Activated CD8-positive, alpha-beta T cell treated with anti-CD3 and anti-CD28 coated beads, Interleukin-2, amount 10 ng/mL, durations not matched to agents 7 days and 5 days (primary cell): ENCODE measurements at regions not wholly inside any gene's neighbourhood (a gene's known extent, or its start where the extent isn't known, plus 50 kb on each side); places are given as distances from the start of the nearest gene placed in this dataset.

Experiments used
- ATAC-seq: fragments of 150-1000 bp; cut with Tn5 transposase; one replicate; pipeline ENCODE4 v1.10.0; 2021; ENCODE audit warnings: moderate library complexity
- CTCF ChIA-PET: fragments of 350-600 bp; sonication (Branson Sonifier 250); formaldehyde crosslinking; loops from one replicate; lab custom pipeline; 2021; ENCODE audit warnings: antibody characterized with exemption; lab: Charles Lee
- POLR2A ChIA-PET: fragments of 350-600 bp; sonication (Branson Sonifier 250); formaldehyde crosslinking; loops from one replicate; lab custom pipeline; 2021; ENCODE audit warnings: antibody characterized with exemption; lab: Charles Lee
- DNase-seq: peaks from one replicate; pipeline ENCODE4 v3.0.0-alpha.2; 2020
- H3K27ac Mint-ChIP-seq: one replicate; pipeline ENCODE4 v1.8.0; 2021; ENCODE audit warnings: mild to moderate bottlenecking, mixed read lengths
- H3K27me3 Mint-ChIP-seq: one replicate; pipeline ENCODE4 v1.8.0; 2021; ENCODE audit warnings: low read depth, mixed read lengths
- H3K36me3 Mint-ChIP-seq: one replicate; pipeline ENCODE4 v1.8.0; 2021; ENCODE audit warnings: low read depth, mixed read lengths
- H3K4me1 Mint-ChIP-seq: one replicate; pipeline ENCODE4 v1.8.0; 2021; ENCODE audit warnings: low read depth, mixed read lengths
- H3K4me3 Mint-ChIP-seq: one replicate; pipeline ENCODE4 v1.8.0; 2021; ENCODE audit warnings: mild to moderate bottlenecking, mixed read lengths
- H3K9me3 Mint-ChIP-seq: one replicate; pipeline ENCODE4 v1.8.0; 2022; ENCODE audit warnings: mixed read lengths; ENCODE audit not compliant: insufficient read depth

GRCh38 chr12:76611533-76611932 is 52.0 kb upstream of the OSBPL8 start:
- H3K36me3 Mint-ChIP-seq = no peaks in the 10 kb centered on the region
- no peak overlapping the region for H3K27ac Mint-ChIP-seq
- no peak overlapping the region for H3K4me3 Mint-ChIP-seq
- DNase-seq (no peak), ATAC-seq (no peak)
- H3K27me3 Mint-ChIP-seq = peaks cover 9% of the 10 kb centered on the region
- ChIA-PET POLR2A (no interaction called here), CTCF (no interaction called here)
- H3K4me1 Mint-ChIP-seq = no peaks in the 10 kb centered on the region
- no peaks in the 10 kb centered on the region for H3K9me3 Mint-ChIP-seq

- H3K9me3 Mint-ChIP-seq = no peaks in the 10 kb centered on the region
- H3K4me1 Mint-ChIP-seq = no peaks in the 10 kb centered on the region
- POLR2A ChIA-PET = no interaction called here
- no peak for DNase-seq
- H3K27ac Mint-ChIP-seq = no peak overlapping the region
- no peak for ATAC-seq
- CTCF ChIA-PET = no interaction called here
- peaks cover 9% of the 10 kb centered on the region for H3K27me3 Mint-ChIP-seq
- H3K36me3 Mint-ChIP-seq = no peaks in the 10 kb centered on the region
- H3K4me3 Mint-ChIP-seq = no peak overlapping the region
Measured at GRCh38 chr12:76614364-76614763, 54.8 kb upstream of the OSBPL8 start.

- H3K27ac Mint-ChIP-seq = no peak overlapping the region
- peaks cover 3% of the 10 kb centered on the region for H3K27me3 Mint-ChIP-seq
- H3K9me3 Mint-ChIP-seq = no peaks in the 10 kb centered on the region
- no peak overlapping the region for H3K4me3 Mint-ChIP-seq
- H3K36me3 Mint-ChIP-seq = no peaks in the 10 kb centered on the region
- ATAC-seq (no peak), DNase-seq (no peak)
- POLR2A ChIA-PET = no interaction called here
- peaks cover 2% of the 10 kb centered on the region for H3K4me1 Mint-ChIP-seq
- CTCF ChIA-PET = no interaction called here
Measured at GRCh38 chr12:76618031-76618430, 58.5 kb upstream of the OSBPL8 start.

GRCh38 chr12:76621582-76622024 is 62.0 kb upstream of the OSBPL8 start:
- Mint-ChIP-seq H3K4me3 (no peak overlapping the region), H3K36me3 (no peaks in the 10 kb centered on the region), H3K27ac (no peak overlapping the region), H3K27me3 (no peaks in the 10 kb centered on the region), H3K9me3 (no peaks in the 10 kb centered on the region), H3K4me1 (peaks cover 2% of the 10 kb centered on the region)
- ATAC-seq (peak; percentile 64), DNase-seq (peak; percentile 74)
- ChIA-PET POLR2A (interaction anchor here (0.7 kb wide), 1 partner anchor 123 kb away, joined by 3 read pairs; no protein-coding TSS in a partner anchor), CTCF (interaction anchor here (0.6 to 2.4 kb wide), 21 partner anchors 11 to 1084 kb away, joined by 3 to 54 read pairs (median 3); partner anchors contain the start of gene ZDHHC17)

GRCh38 chr12:76622351-76622750 is 62.8 kb upstream of the OSBPL8 start:
- no peak for ATAC-seq
- Mint-ChIP-seq H3K9me3 (no peaks in the 10 kb centered on the region), H3K27me3 (no peaks in the 10 kb centered on the region), H3K4me3 (no peak overlapping the region), H3K4me1 (peaks cover 2% of the 10 kb centered on the region), H3K27ac (no peak overlapping the region), H3K36me3 (no peaks in the 10 kb centered on the region)
- POLR2A ChIA-PET = no interaction called here
- CTCF ChIA-PET = interaction anchor here (1.1 to 2.4 kb wide), 9 partner anchors 13 to 389 kb away, joined by 3 to 54 read pairs (median 5); no protein-coding TSS in a partner anchor
- DNase-seq = no peak

GRCh38 chr12:76622915-76623314 is 63.3 kb upstream of the OSBPL8 start:
- Mint-ChIP-seq H3K27ac (no peak overlapping the region), H3K27me3 (no peaks in the 10 kb centered on the region), H3K36me3 (no peaks in the 10 kb centered on the region), H3K4me1 (peaks cover 2% of the 10 kb centered on the region), H3K4me3 (no peak overlapping the region), H3K9me3 (no peaks in the 10 kb centered on the region)
- ChIA-PET POLR2A (no interaction called here), CTCF (interaction anchor here (1.1 to 2.4 kb wide), 7 partner anchors 13 to 389 kb away, joined by 3 to 54 read pairs (median 16); no protein-coding TSS in a partner anchor)
- no peak for ATAC-seq
- no peak for DNase-seq

DNA sequence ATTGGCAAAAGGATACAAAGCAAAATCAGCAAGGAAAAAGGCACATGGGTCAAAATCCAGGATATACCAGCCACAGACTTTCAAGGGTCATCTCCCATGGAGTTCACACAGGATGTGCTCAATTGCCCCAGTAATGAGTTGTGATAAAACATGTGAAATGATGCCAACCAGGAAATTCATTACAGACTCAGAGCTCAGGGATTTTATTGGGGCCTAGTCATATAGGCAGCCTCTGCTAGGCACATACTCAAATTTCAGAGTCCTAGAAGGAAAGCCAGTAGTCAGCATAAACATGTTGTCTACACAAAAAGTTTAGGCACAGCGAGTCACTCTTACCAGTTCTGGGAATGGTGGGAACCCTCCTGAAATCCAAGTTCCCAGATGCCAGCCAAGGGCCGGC is 64.4 kb upstream of the OSBPL8 start:
- DNase-seq = no peak
- POLR2A ChIA-PET = no interaction called here
- H3K4me1 Mint-ChIP-seq = peaks cover 2% of the 10 kb centered on the region
- no peak for ATAC-seq
- H3K9me3 Mint-ChIP-seq = no peaks in the 10 kb centered on the region
- no peaks in the 10 kb centered on the region for H3K36me3 Mint-ChIP-seq
- no peaks in the 10 kb centered on the region for H3K27me3 Mint-ChIP-seq
- CTCF ChIA-PET = no interaction called here
- H3K27ac Mint-ChIP-seq = no peak overlapping the region
- H3K4me3 Mint-ChIP-seq = no peak overlapping the region

DNA sequence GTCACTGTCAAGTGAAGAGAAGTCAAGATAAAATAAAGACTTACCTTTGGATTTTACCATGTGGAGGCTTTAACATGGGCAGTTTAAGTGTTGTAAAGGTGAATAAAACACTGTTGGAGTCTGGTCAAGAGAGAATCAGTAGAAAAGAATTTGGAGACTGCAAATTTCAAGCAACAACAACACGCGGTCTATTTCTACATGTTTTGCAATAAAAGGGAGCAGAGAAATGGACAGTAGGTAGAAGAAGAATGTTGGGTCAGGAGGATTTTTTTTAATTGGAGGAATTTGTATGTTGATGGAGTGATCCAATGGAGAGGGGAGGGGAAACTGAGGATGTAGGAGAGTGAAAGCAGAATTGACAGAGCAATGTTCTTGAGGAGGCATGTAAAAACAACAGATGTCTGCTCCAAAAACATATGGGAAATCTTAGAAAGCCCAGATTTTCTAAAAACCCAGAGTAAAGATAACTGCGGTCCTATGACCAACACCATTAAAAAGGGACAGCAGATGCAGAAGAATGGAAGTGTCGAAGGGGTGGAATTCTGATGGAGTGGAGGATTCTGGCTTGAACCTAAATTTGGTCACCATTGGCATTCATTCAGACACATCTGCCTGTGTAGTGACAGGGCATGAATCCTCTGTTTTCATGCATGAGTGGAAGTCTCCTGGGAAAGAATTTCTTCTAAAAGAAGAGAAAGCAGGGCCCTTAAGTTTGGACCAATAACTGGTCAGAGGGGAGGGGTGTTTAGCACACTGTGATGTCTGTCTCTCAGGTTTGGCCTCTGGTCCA is 68.0 kb upstream of the OSBPL8 start:
- ChIA-PET POLR2A (no interaction called here), CTCF (no interaction called here)
- Mint-ChIP-seq H3K36me3 (no peaks in the 10 kb centered on the region), H3K9me3 (no peaks in the 10 kb centered on the region), H3K27me3 (no peaks in the 10 kb centered on the region), H3K4me1 (no peaks in the 10 kb centered on the region), H3K27ac (no peak overlapping the region), H3K4me3 (no peak overlapping the region)
- DNase-seq = no peak
- no peak for ATAC-seq

DNA sequence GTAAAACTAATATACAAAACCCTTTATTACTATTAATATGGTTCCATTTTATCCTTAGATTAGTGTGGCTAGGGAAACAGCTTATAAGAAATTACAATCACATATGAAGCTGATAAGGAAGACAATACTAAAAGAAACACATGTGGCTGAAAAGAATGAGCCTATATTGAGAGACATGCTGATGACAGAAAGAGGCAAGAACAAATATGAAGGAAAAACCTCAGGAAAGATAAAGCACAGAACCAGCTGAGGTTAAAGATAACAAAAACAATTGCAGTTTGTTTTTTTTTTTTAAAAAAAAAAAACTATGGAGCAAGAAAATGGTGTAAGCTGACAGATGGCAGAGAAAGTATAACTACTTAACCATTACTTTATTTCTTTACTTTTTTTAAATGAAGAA is 69.2 kb upstream of the OSBPL8 start:
- POLR2A ChIA-PET = no interaction called here
- Mint-ChIP-seq H3K4me1 (no peaks in the 10 kb centered on the region), H3K27ac (no peak overlapping the region), H3K27me3 (no peaks in the 10 kb centered on the region), H3K9me3 (no peaks in the 10 kb centered on the region), H3K36me3 (no peaks in the 10 kb centered on the region), H3K4me3 (no peak overlapping the region)
- CTCF ChIA-PET = no interaction called here
- ATAC-seq (no peak), DNase-seq (no peak)

DNA sequence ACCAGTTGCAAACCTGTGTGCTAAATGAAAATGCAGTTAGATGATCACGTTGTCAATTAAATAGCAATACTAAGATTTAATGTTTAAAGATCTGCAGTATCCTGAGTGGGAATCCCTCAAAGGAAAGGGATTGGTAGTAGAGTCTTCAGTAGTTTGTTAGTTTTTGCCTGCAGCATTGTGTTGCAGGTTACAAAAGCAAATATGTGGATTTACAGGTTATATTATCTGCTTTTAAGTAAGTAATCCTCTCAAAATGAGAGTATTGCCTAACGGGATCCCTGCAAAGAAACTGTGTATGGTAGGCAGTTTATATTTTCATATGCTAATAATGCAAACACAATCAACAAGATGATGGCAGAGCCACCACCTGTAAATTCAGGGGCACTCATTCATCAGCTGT is 72.2 kb upstream of the OSBPL8 start:
- Mint-ChIP-seq H3K9me3 (no peaks in the 10 kb centered on the region), H3K4me1 (peaks cover 7% of the 10 kb centered on the region), H3K36me3 (no peaks in the 10 kb centered on the region), H3K27me3 (no peaks in the 10 kb centered on the region), H3K27ac (no peak overlapping the region), H3K4me3 (no peak overlapping the region)
- ChIA-PET POLR2A (no interaction called here), CTCF (interaction anchor here (1.1 to 1.5 kb wide), 2 partner anchors 10 to 379 kb away, joined by 3 to 4 read pairs; no protein-coding TSS in a partner anchor)
- no peak for DNase-seq
- no peak for ATAC-seq

GRCh38 chr12:76633415-76633814 is 73.8 kb upstream of the OSBPL8 start:
- DNase-seq (no peak), ATAC-seq (no peak)
- Mint-ChIP-seq H3K4me3 (no peak overlapping the region), H3K4me1 (peaks cover 7% of the 10 kb centered on the region), H3K27me3 (no peaks in the 10 kb centered on the region), H3K9me3 (no peaks in the 10 kb centered on the region), H3K27ac (peak overlapping the region; percentile 18), H3K36me3 (no peaks in the 10 kb centered on the region)
- ChIA-PET CTCF (interaction anchor here (1.5 to 4.8 kb wide), 2 partner anchors 11 to 12 kb away, joined by 4 to 17 read pairs; no protein-coding TSS in a partner anchor), POLR2A (no interaction called here)

DNA sequence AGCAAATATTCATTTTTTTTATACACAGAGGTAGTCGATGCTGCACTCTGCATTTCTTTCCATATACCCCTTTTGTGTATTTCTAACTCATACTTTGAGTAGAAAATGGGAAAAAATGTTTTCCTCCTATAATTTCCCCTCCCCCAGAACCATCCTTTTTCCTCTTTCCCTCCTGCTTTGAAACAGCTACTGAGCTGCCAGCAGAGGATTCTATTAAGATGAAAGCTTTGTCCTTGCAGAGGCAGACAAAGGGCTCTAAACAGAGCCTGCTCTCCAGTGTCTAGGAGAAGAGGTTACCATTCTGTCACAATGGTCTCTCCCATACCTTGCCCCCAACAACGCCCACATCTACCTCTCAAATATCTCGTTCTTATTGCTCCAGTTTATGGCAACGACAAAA is 74.6 kb upstream of the OSBPL8 start:
- Mint-ChIP-seq H3K27me3 (no peaks in the 10 kb centered on the region), H3K9me3 (no peaks in the 10 kb centered on the region), H3K36me3 (no peaks in the 10 kb centered on the region), H3K4me1 (peaks cover 7% of the 10 kb centered on the region), H3K27ac (no peak overlapping the region), H3K4me3 (no peak overlapping the region)
- DNase-seq (no peak), ATAC-seq (no peak)
- CTCF ChIA-PET = interaction anchor here (4.8 kb wide), 1 partner anchor 12 kb away, joined by 17 read pairs; no protein-coding TSS in a partner anchor
- POLR2A ChIA-PET = no interaction called here
